ENCODE measurements at regions not wholly inside any gene's neighbourhood (a gene's known extent, or its start where the extent isn't known, plus 50 kb on each side); places are given as distances from the start of the nearest gene placed in this dataset.

- in situ Hi-C loops (cut with HindIII; ENCODE audit: extremely low pct_ligation_motif_present, low pct_unique_long_range_greater_than_20kb), result no loop called here
- H3K9me3 ChIP-seq (ENCODE audit: low read length), result no peaks in the 10 kb centered on the region
- H3K4me3 ChIP-seq (replicated peaks in 1 of 3; ENCODE audit: insufficient read depth in 1 of 3, low read depth in 2 of 3, low read length in 3 of 3), result no peak overlapping the region
- H3K4me2 ChIP-seq (ENCODE audit: low read depth, low read length), result no peak overlapping the region
- ChIA-PET CTCF (ENCODE audit: low intra/inter-chr PET ratio, low total read pairs) (no interaction called here), POLR2A (no interaction called here)
- no peaks in the 10 kb centered on the region; a peak in 1 of 5 replicates for H3K27me3 ChIP-seq (ENCODE audit: control insufficient read depth in 1 of 2, insufficient read depth in 2 of 2, low read length in 2 of 2)
- TF ChIP-seq IRF2 (CRISPR knock-in tag; IDR thresholded peaks at IDR 0.05), result no peak
- TF ChIP-seq PCBP1 (IDR thresholded peaks at IDR 0.05; ENCODE audit: borderline replicate concordance, low read depth, low read length), result no peak
- TF ChIP-seq PRPF4 (IDR thresholded peaks at IDR 0.05; ENCODE audit: low read depth, low read length, poor library complexity, severe bottlenecking), result no peak
- TF ChIP-seq NRL (CRISPR knock-in tag; IDR thresholded peaks at IDR 0.05; ENCODE audit: borderline replicate concordance), result no peak
- no peak for TF ChIP-seq SRF (IDR thresholded peaks at IDR 0.05; ENCODE audit: low read depth, low read length)
- TF ChIP-seq KLF11 (CRISPR knock-in tag; IDR thresholded peaks at IDR 0.05), result no peak
- TF ChIP-seq ZBTB1 (CRISPR knock-in tag; IDR thresholded peaks at IDR 0.05; ENCODE audit: borderline replicate concordance), result no peak
- no peak for TF ChIP-seq SOX5 (CRISPR knock-in tag; IDR thresholded peaks at IDR 0.05; ENCODE audit: borderline replicate concordance)
- TF ChIP-seq ZBTB7B (CRISPR knock-in tag; IDR thresholded peaks at IDR 0.05), result no peak
- no peaks in the 10 kb centered on the region for H4K20me1 ChIP-seq (ENCODE audit: insufficient read depth, low read length)
- H3K36me3 ChIP-seq (replicated peaks in 1 of 2; ENCODE audit: control insufficient read depth in 1 of 2, insufficient read depth in 2 of 2, low read length in 2 of 2), result no peaks in the 10 kb centered on the region
- 0% methylated on average over 4 of the region's 4 CpGs for WGBS (ENCODE audit: low lambda C conversion rate)
- ATAC-seq (no peak), DNase-seq (ENCODE audit: low spot score) (no peak), FAIRE-seq (no peak)
- BruUV-seq (replicated peaks), result no TSS peak
- H3K27ac ChIP-seq (ENCODE audit: extremely low read length, insufficient read depth, low read length), result no peak overlapping the region
- intact Hi-C loops (cut with micrococcal nuclease; ENCODE audit: unreplicated experiment), result no loop called here
- H3K4me1 ChIP-seq (ENCODE audit: insufficient read depth, low read length), result no peaks in the 10 kb centered on the region
- no peaks in the 10 kb centered on the region for H3K79me2 ChIP-seq (ENCODE audit: insufficient read depth, low read length)
- no peak overlapping the region for H3K9ac ChIP-seq (ENCODE audit: insufficient read depth, low read depth, low read length)
- H2AFZ ChIP-seq (ENCODE audit: low read length), result no peak overlapping the region
Measured at GRCh38 chr1:90544356-90544755, 172.7 kb downstream of the BARHL2 start.

- Histone ChIP-seq H3K4me2 (ENCODE audit: low read depth, low read length) (no peak overlapping the region), H3K4me3 (replicated peaks in 1 of 3; ENCODE audit: insufficient read depth in 1 of 3, low read depth in 2 of 3, low read length in 3 of 3) (no peak overlapping the region), H3K4me1 (ENCODE audit: insufficient read depth, low read length) (no peaks in the 10 kb centered on the region), H2AFZ (ENCODE audit: low read length) (no peak overlapping the region), H3K9me3 (ENCODE audit: low read length) (no peaks in the 10 kb centered on the region), H3K9ac (ENCODE audit: insufficient read depth, low read depth, low read length) (no peak overlapping the region), H3K27me3 (ENCODE audit: control insufficient read depth in 1 of 2, insufficient read depth in 2 of 2, low read length in 2 of 2) (no peaks in the 10 kb centered on the region; a peak in 1 of 5 replicates), H4K20me1 (ENCODE audit: insufficient read depth, low read length) (no peaks in the 10 kb centered on the region), H3K79me2 (ENCODE audit: insufficient read depth, low read length) (no peaks in the 10 kb centered on the region), H3K27ac (ENCODE audit: extremely low read length, insufficient read depth, low read length) (no peak overlapping the region), H3K36me3 (replicated peaks in 1 of 2; ENCODE audit: control insufficient read depth in 1 of 2, insufficient read depth in 2 of 2, low read length in 2 of 2) (no peaks in the 10 kb centered on the region)
- intact Hi-C loops (cut with micrococcal nuclease; ENCODE audit: unreplicated experiment), result no loop called here
- CTCF ChIA-PET (ENCODE audit: low intra/inter-chr PET ratio, low total read pairs), result no interaction called here
- DNase-seq (ENCODE audit: low spot score) (no peak), FAIRE-seq (no peak), ATAC-seq (no peak)
- in situ Hi-C loops (cut with HindIII; ENCODE audit: extremely low pct_ligation_motif_present, low pct_unique_long_range_greater_than_20kb), result no loop called here
- TF ChIP-seq ZBED4 (CRISPR knock-in tag; IDR thresholded peaks at IDR 0.05; ENCODE audit: borderline replicate concordance), result no peak
- TF ChIP-seq ZXDC (CRISPR knock-in tag; IDR thresholded peaks at IDR 0.05), result no peak
- no peak for TF ChIP-seq MXD4 (CRISPR knock-in tag; IDR thresholded peaks at IDR 0.05)
- no TSS peak for BruUV-seq (replicated peaks)
- WGBS (ENCODE audit: low lambda C conversion rate), result 18% methylated on average over 9 of the region's 9 CpGs
- POLR2A ChIA-PET, result no interaction called here
Measured at GRCh38 chr1:90537606-90538362, 179.3 kb downstream of the BARHL2 start.

All from HepG2 (cell line).